Vagina (tissue), 2 donors: ENCODE measurements at regions not wholly inside any gene's neighbourhood (a gene's known extent, or its start where the extent isn't known, plus 50 kb on each side); places are given as distances from the start of the nearest gene placed in this dataset.

Experiments
- POLR2A ChIP-seq, 2 donors: fragments of 450-650 bp; IDR thresholded peaks; one replicate each; pipeline ENCODE4 v1.6.1; 2017; ENCODE audit warnings: antibody characterized with exemption in 2 of 2, mild to moderate bottlenecking in 2 of 2, moderate library complexity in 2 of 2
- TF ChIP-seq, protein P1 (sequence below), 3 experiments: fragments of 450-650 bp in 2 of 3; fragments of 200-600 bp in 1 of 3; sonication (generic) in 1 of 3; IDR thresholded peaks; one replicate each; pipeline ENCODE4 v1.5.1; 2017 to 2019; ENCODE audit warnings: antibody characterized with exemption in 3 of 3, mild to moderate bottlenecking in 2 of 3, moderate library complexity in 2 of 3

DNA sequence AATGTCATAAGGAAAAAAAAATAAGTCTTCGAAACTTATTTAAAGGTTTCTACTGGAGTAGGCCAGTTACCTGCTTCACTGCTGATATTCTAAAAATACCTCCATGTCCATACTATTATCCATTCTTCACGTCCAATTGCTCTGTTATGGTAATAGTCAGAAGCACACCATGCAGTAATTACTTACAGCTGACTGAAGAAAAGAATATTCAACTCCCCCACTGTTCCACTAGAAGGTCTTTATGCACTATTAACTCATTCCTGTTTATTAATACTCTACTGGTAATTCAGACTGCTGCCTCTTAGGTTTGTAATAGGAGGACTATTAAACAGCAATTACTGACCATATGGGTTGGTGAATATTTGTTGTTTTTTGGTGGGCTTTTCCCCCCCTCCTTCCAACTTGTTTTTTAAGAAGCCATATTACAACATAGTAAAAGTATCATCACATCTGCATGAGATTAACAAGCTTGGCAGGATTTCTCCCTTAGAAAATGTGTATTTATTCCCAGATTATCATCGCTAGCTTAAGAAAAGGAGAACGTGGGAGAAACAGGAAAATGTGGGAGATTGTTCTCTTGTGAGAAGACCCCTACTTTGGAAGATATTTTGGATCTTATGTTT is 806.4 kb upstream of the FANCL start:
- TF ChIP-seq, protein P1, sequence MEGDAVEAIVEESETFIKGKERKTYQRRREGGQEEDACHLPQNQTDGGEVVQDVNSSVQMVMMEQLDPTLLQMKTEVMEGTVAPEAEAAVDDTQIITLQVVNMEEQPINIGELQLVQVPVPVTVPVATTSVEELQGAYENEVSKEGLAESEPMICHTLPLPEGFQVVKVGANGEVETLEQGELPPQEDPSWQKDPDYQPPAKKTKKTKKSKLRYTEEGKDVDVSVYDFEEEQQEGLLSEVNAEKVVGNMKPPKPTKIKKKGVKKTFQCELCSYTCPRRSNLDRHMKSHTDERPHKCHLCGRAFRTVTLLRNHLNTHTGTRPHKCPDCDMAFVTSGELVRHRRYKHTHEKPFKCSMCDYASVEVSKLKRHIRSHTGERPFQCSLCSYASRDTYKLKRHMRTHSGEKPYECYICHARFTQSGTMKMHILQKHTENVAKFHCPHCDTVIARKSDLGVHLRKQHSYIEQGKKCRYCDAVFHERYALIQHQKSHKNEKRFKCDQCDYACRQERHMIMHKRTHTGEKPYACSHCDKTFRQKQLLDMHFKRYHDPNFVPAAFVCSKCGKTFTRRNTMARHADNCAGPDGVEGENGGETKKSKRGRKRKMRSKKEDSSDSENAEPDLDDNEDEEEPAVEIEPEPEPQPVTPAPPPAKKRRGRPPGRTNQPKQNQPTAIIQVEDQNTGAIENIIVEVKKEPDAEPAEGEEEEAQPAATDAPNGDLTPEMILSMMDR (IDR thresholded peaks at IDR 0.05): no peak
- no peak for TF ChIP-seq POLR2A (IDR thresholded peaks at IDR 0.05)
